Liver (tissue), 8 donors: ENCODE measurements at regions not wholly inside any gene's neighbourhood (a gene's known extent, or its start where the extent isn't known, plus 50 kb on each side); places are given as distances from the start of the nearest gene placed in this dataset.

Experiments
- DNase-seq: peaks from one replicate; pipeline ENCODE4 v3.0.0-alpha.2; 2017; ENCODE audit warnings: low spot score
- H3K27ac ChIP-seq, 2 donors: one replicate each; pipeline ENCODE4 v1.7.0; 2013; ENCODE audit warnings: inconsistent platforms in 2 of 2, low read length in 2 of 2, control low read depth in 1 of 2, low read depth in 1 of 2, mild to moderate bottlenecking in 1 of 2
- H3K27me3 ChIP-seq, 4 donors: one replicate each; pipeline versions ENCODE4 v1.6.1 to v1.7.0; 2013; ENCODE audit warnings: low read length in 3 of 4, inconsistent platforms in 1 of 4, mild to moderate bottlenecking in 1 of 4, moderate library complexity in 1 of 4; ENCODE audit not compliant: control insufficient read depth in 4 of 4, insufficient read depth in 4 of 4
- H3K36me3 ChIP-seq, 4 donors: one replicate each; pipeline versions ENCODE4 v1.6.1 to v1.7.0; 2013; ENCODE audit warnings: low read length in 3 of 4, mild to moderate bottlenecking in 3 of 4, low read depth in 1 of 4, moderate library complexity in 1 of 4; ENCODE audit not compliant: control insufficient read depth in 4 of 4, insufficient read depth in 3 of 4
- H3K4me1 ChIP-seq, 4 donors: one replicate each; pipeline versions ENCODE4 v1.6.1 to v1.7.0; 2013; ENCODE audit warnings: low read length in 3 of 4, mild to moderate bottlenecking in 3 of 4, moderate library complexity in 1 of 4; ENCODE audit not compliant: control insufficient read depth in 4 of 4, insufficient read depth in 4 of 4
- H3K4me3 ChIP-seq, 3 donors: one replicate each; pipeline versions ENCODE4 v1.6.1 to v1.7.0; 2013; ENCODE audit warnings: low read length in 3 of 3, control low read depth in 1 of 3, low read depth in 1 of 3, mild to moderate bottlenecking in 1 of 3
- H3K9ac ChIP-seq, 2 donors: one replicate each; pipeline ENCODE4 v1.7.0; 2013; ENCODE audit warnings: low read length in 2 of 2, mild to moderate bottlenecking in 2 of 2, moderate library complexity in 2 of 2, control low read depth in 1 of 2, low read depth in 1 of 2
- H3K9me3 ChIP-seq, 4 donors: one replicate each; pipeline versions ENCODE4 v1.6.1 to v1.7.0; 2013; ENCODE audit warnings: low read length in 3 of 4; ENCODE audit not compliant: control insufficient read depth in 4 of 4
- ATF3 ChIP-seq: IDR thresholded peaks from 2 replicates; pipeline ENCODE4 v1.6.1; 2016; ENCODE audit warnings: antibody characterized with exemption
- EGR1 ChIP-seq, 2 donors: IDR thresholded peaks; 2 replicates each; pipeline ENCODE4 v1.6.1; 2016 to 2018; ENCODE audit warnings: antibody characterized with exemption in 2 of 2, low read depth in 2 of 2
- FOXA1 ChIP-seq: IDR thresholded peaks from 2 replicates; pipeline ENCODE4 v1.6.1; 2016; ENCODE audit warnings: antibody characterized with exemption
- FOXA2 ChIP-seq: IDR thresholded peaks from 2 replicates; pipeline ENCODE4 v1.6.1; 2016; ENCODE audit warnings: antibody characterized with exemption
- GABPA ChIP-seq, 2 donors: IDR thresholded peaks in 1 of 2; conservative IDR thresholded peaks in 1 of 2; 2 replicates each; pipeline ENCODE4 v1.6.1; 2016; ENCODE audit warnings: antibody characterized with exemption in 2 of 2, mild to moderate bottlenecking in 1 of 2, moderate library complexity in 1 of 2
- HNF4G ChIP-seq: IDR thresholded peaks from 2 replicates; pipeline ENCODE4 v1.6.1; 2016; ENCODE audit warnings: antibody characterized with exemption
- JUND ChIP-seq, 2 donors: IDR thresholded peaks; 2 replicates each; pipeline ENCODE4 v1.6.1; 2016; ENCODE audit warnings: antibody characterized with exemption in 2 of 2
- NR2F2 ChIP-seq: IDR thresholded peaks from 2 replicates; pipeline ENCODE4 v1.6.1; 2016; ENCODE audit warnings: antibody characterized with exemption
- RAD21 ChIP-seq, 2 donors: IDR thresholded peaks; 2 replicates each; pipeline ENCODE4 v1.6.1; 2016; ENCODE audit warnings: antibody characterized with exemption in 2 of 2, mild to moderate bottlenecking in 2 of 2
- REST ChIP-seq: IDR thresholded peaks from 2 replicates; pipeline ENCODE4 v1.6.1; 2016; ENCODE audit warnings: antibody characterized with exemption, mild to moderate bottlenecking
- RXRA ChIP-seq, 2 donors: IDR thresholded peaks; 2 replicates each; pipeline ENCODE4 v1.6.1; 2017 to 2018; ENCODE audit warnings: antibody characterized with exemption in 2 of 2, mild to moderate bottlenecking in 1 of 2
- SP1 ChIP-seq: IDR thresholded peaks from 2 replicates; pipeline ENCODE4 v1.6.1; 2018; ENCODE audit warnings: antibody characterized with exemption, mild to moderate bottlenecking
- TAF1 ChIP-seq: conservative IDR thresholded peaks from 2 replicates; pipeline ENCODE4 v1.6.1; 2016; ENCODE audit warnings: antibody characterized with exemption, mild to moderate bottlenecking
- YY1 ChIP-seq: IDR thresholded peaks from 2 replicates; pipeline ENCODE4 v1.6.1; 2016; ENCODE audit warnings: antibody characterized with exemption, mild to moderate bottlenecking
- ZBTB33 ChIP-seq: IDR thresholded peaks from 2 replicates; pipeline ENCODE4 v1.6.1; 2016; ENCODE audit warnings: antibody characterized with exemption
- WGBS: extraction: QIAGEN DNeasy Blood & Tissue Kit; methylation state at CpG from one replicate; pipeline ENCODE4 v1.1.7; 2013; 5-methylcytosine and 5-hydroxymethylcytosine counted together
- TF ChIP-seq, protein P1 (sequence below): fragments of 150-350 bp; IDR thresholded peaks from 2 replicates; pipeline ENCODE4 v1.5.1; 2017; ENCODE audit warnings: improper control_type of control experiment, low read depth, low read length; ENCODE audit not compliant: missing input control
- TF ChIP-seq, protein P2 (sequence below): IDR thresholded peaks from 2 replicates; pipeline ENCODE4 v1.6.1; 2016; ENCODE audit warnings: antibody characterized with exemption
- donor health status: healthy.
- donor health status: healthy.
- donor health status: healthy.
- donor health status: healthy.
- donor health status: healthy.

GRCh38 chr6:163671791-163672190 lies 257.3 kb downstream of the QKI start:
- Histone ChIP-seq H3K36me3 (no peaks in the 10 kb centered on the region), H3K4me3 (no peak overlapping the region), H3K27ac (no peak overlapping the region), H3K4me1 (no peaks in the 10 kb centered on the region), H3K9ac (no peak overlapping the region), H3K27me3 (no peaks in the 10 kb centered on the region), H3K9me3 (no peaks in the 10 kb centered on the region)
- WGBS = 93% methylated on average over 25 of the region's 25 CpGs
- TF ChIP-seq YY1 = no peak
- no peak for TF ChIP-seq ATF3
- TF ChIP-seq, protein P1, sequence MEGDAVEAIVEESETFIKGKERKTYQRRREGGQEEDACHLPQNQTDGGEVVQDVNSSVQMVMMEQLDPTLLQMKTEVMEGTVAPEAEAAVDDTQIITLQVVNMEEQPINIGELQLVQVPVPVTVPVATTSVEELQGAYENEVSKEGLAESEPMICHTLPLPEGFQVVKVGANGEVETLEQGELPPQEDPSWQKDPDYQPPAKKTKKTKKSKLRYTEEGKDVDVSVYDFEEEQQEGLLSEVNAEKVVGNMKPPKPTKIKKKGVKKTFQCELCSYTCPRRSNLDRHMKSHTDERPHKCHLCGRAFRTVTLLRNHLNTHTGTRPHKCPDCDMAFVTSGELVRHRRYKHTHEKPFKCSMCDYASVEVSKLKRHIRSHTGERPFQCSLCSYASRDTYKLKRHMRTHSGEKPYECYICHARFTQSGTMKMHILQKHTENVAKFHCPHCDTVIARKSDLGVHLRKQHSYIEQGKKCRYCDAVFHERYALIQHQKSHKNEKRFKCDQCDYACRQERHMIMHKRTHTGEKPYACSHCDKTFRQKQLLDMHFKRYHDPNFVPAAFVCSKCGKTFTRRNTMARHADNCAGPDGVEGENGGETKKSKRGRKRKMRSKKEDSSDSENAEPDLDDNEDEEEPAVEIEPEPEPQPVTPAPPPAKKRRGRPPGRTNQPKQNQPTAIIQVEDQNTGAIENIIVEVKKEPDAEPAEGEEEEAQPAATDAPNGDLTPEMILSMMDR = no peak
- no peak for TF ChIP-seq EGR1 (IDR thresholded peaks at IDR 0.05; ENCODE audit: low read depth in 2 of 2)
- no peak for TF ChIP-seq GABPA (IDR thresholded peaks at IDR 0.05 in 1 of 2, conservative IDR thresholded peaks at IDR 0.05 in 1 of 2)
- TF ChIP-seq TAF1 = no peak
- TF ChIP-seq JUND (IDR thresholded peaks at IDR 0.05) = no peak
- no peak for TF ChIP-seq ZBTB33
- no peak for TF ChIP-seq FOXA2
- TF ChIP-seq, protein P2, sequence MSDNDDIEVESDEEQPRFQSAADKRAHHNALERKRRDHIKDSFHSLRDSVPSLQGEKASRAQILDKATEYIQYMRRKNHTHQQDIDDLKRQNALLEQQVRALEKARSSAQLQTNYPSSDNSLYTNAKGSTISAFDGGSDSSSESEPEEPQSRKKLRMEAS = no peak
- no peak for TF ChIP-seq NR2F2
- no peak for TF ChIP-seq SP1
- DNase-seq = no peak

DNA sequence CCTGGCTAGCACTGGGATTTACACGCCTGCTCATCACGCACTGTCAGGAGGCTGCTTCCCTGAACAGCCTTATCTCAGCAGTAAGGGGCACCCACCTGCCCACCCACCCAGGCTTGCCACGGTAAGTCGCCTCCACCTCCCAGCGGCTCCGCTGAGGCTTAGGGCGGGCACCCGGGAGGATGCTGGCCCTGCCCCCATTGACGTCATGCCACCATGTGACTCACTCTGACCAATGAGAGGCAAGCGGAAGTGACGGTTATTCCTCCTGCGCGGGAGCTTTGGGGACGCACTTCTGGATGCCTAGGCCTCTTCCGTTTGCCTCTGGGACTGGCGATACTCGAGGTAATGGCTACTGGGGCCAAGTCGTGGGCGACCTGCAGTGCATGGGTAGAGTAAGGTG lies 256.8 kb downstream of the QKI start:
- no peak overlapping the region for H3K27ac ChIP-seq
- H3K36me3 ChIP-seq = no peaks in the 10 kb centered on the region
- TF ChIP-seq FOXA1 (no peak), HNF4G (no peak), ZBTB33 (no peak), GABPA (IDR thresholded peaks at IDR 0.05 in 1 of 2, conservative IDR thresholded peaks at IDR 0.05 in 1 of 2) (no peak), REST (no peak), TAF1 (no peak), RXRA (IDR thresholded peaks at IDR 0.05) (no peak), SP1 (no peak), ATF3 (no peak), EGR1 (IDR thresholded peaks at IDR 0.05; ENCODE audit: low read depth in 2 of 2) (no peak), RAD21 (IDR thresholded peaks at IDR 0.05) (no peak), YY1 (no peak), NR2F2 (no peak), JUND (IDR thresholded peaks at IDR 0.05) (no peak)
- TF ChIP-seq, protein P2 = no peak
- TF ChIP-seq, protein P1 = no peak
- no peaks in the 10 kb centered on the region for H3K9me3 ChIP-seq
- no peaks in the 10 kb centered on the region for H3K4me1 ChIP-seq
- no peak overlapping the region for H3K4me3 ChIP-seq
- H3K9ac ChIP-seq = no peak overlapping the region
- WGBS = 92% methylated on average over 19 of the region's 19 CpGs
- no peak for DNase-seq
- no peaks in the 10 kb centered on the region for H3K27me3 ChIP-seq
